ENCODE measurements at regions not wholly inside any gene's neighbourhood (a gene's known extent, or its start where the extent isn't known, plus 50 kb on each side); places are given as distances from the start of the nearest gene placed in this dataset.

GRCh38 chr11:95385577-95385976 is 154.6 kb upstream of the SESN3 start:
- H3K27ac ChIP-seq, result no peak overlapping the region
- TF ChIP-seq CTCF (conservative IDR thresholded peaks at IDR 0.05), result no peak

GRCh38 chr11:95379479-95379878 is 148.5 kb upstream of the SESN3 start:
- H3K27ac ChIP-seq, result no peak overlapping the region
- TF ChIP-seq CTCF (conservative IDR thresholded peaks at IDR 0.05), result no peak

- no peak overlapping the region for H3K27ac ChIP-seq
- no peak for TF ChIP-seq CTCF (conservative IDR thresholded peaks at IDR 0.05)
Observed at GRCh38 chr11:95378789-95379188, 147.8 kb upstream of the SESN3 start.

GRCh38 chr11:95378111-95378510 is 147.1 kb upstream of the SESN3 start:
- no peak for TF ChIP-seq CTCF (conservative IDR thresholded peaks at IDR 0.05)
- H3K27ac ChIP-seq, result no peak overlapping the region

GRCh38 chr11:95375886-95376285 is 144.9 kb upstream of the SESN3 start:
- TF ChIP-seq CTCF (conservative IDR thresholded peaks at IDR 0.05), result no peak
- no peak overlapping the region for H3K27ac ChIP-seq

- H3K27ac ChIP-seq, result no peak overlapping the region
Observed at GRCh38 chr11:95375451-95375850, 144.4 kb upstream of the SESN3 start.

GRCh38 chr11:95374105-95374504 is 143.1 kb upstream of the SESN3 start:
- no peak for TF ChIP-seq CTCF (conservative IDR thresholded peaks at IDR 0.05)
- H3K27ac ChIP-seq, result no peak overlapping the region

More at GRCh38 chr11:95375451-95375850, 144.4 kb upstream of the SESN3 start:
- no peak for TF ChIP-seq CTCF (conservative IDR thresholded peaks at IDR 0.05)

GRCh38 chr11:95373241-95373640 is 142.2 kb upstream of the SESN3 start:
- TF ChIP-seq CTCF (conservative IDR thresholded peaks at IDR 0.05), result no peak

More at GRCh38 chr11:95373241-95373640, 142.2 kb upstream of the SESN3 start:
- H3K27ac ChIP-seq, result no peak overlapping the region

All from VCaP (cell line).